GM18909 (cell line): ENCODE measurements at regions not wholly inside any gene's neighbourhood (a gene's known extent, or its start where the extent isn't known, plus 50 kb on each side); places are given as distances from the start of the nearest gene placed in this dataset.

Experiments
- ATAC-seq: cut with Tn5 transposase; IDR thresholded peaks from one replicate; pipeline ENCODE4 v1.9.1; 2021; ENCODE audit warnings: mild to moderate bottlenecking; ENCODE audit not compliant: unreplicated experiment, poor library complexity

GRCh38 chr6:56349194-56349593 lies 101.8 kb upstream of the COL21A1 start:
- no peak for ATAC-seq

GRCh38 chr6:56348578-56348977 lies 101.2 kb upstream of the COL21A1 start:
- no peak for ATAC-seq

- ATAC-seq, result no peak
These were observed 100.1 kb upstream of the COL21A1 start for GRCh38 chr6:56347526-56347925.

GRCh38 chr6:56346958-56347357 lies 99.6 kb upstream of the COL21A1 start:
- no peak for ATAC-seq

- ATAC-seq, result no peak
These were observed 98.1 kb upstream of the COL21A1 start for GRCh38 chr6:56345376-56345995.

GRCh38 chr6:56343295-56343694 lies 95.9 kb upstream of the COL21A1 start:
- no peak for ATAC-seq

GRCh38 chr6:56339524-56339923 lies 92.1 kb upstream of the COL21A1 start:
- ATAC-seq, result no peak

- no peak for ATAC-seq
These were observed 88.3 kb upstream of the COL21A1 start for GRCh38 chr6:56335726-56336125.

- no peak for ATAC-seq
These were observed 87.6 kb upstream of the COL21A1 start for GRCh38 chr6:56334937-56335336.

- peak; percentile 63 for ATAC-seq
These were observed 82.1 kb upstream of the COL21A1 start for GRCh38 chr6:56329271-56330050.

GRCh38 chr6:56328728-56329090 lies 81.3 kb upstream of the COL21A1 start:
- ATAC-seq, result peak; percentile 6

GRCh38 chr6:56327946-56328727 lies 80.8 kb upstream of the COL21A1 start:
- ATAC-seq, result no peak

GRCh38 chr6:56324396-56324795 lies 77.0 kb upstream of the COL21A1 start:
- ATAC-seq, result no peak

- ATAC-seq, result no peak
These were observed 71.5 kb upstream of the COL21A1 start for GRCh38 chr6:56318851-56319250.

- peak; percentile 62 for ATAC-seq
These were observed 67.5 kb upstream of the COL21A1 start for GRCh38 chr6:56314683-56315523.

- ATAC-seq, result no peak
These were observed 64.4 kb upstream of the COL21A1 start for GRCh38 chr6:56311533-56312448.

- no peak for ATAC-seq
These were observed 63.7 kb upstream of the COL21A1 start for GRCh38 chr6:56311061-56311460.

GRCh38 chr6:56310241-56310640 lies 62.9 kb upstream of the COL21A1 start:
- ATAC-seq, result no peak

GRCh38 chr6:56299916-56300315 lies 52.5 kb upstream of the COL21A1 start:
- ATAC-seq, result no peak
